GM21528 (cell line): ENCODE measurements at regions not wholly inside any gene's neighbourhood (a gene's known extent, or its start where the extent isn't known, plus 50 kb on each side); places are given as distances from the start of the nearest gene placed in this dataset.
"Not testable (repeated sequence)": the region's sequence is repeated elsewhere in the genome, so short reads cannot be mapped to it uniquely, and the experiment has no call there.

Experiments used
- ATAC-seq: cut with Tn5 transposase; IDR thresholded peaks from one replicate; pipeline ENCODE4 v1.9.1; 2021; ENCODE audit warnings: mild to moderate bottlenecking, moderate library complexity; ENCODE audit not compliant: unreplicated experiment, low FRiP score

DNA sequence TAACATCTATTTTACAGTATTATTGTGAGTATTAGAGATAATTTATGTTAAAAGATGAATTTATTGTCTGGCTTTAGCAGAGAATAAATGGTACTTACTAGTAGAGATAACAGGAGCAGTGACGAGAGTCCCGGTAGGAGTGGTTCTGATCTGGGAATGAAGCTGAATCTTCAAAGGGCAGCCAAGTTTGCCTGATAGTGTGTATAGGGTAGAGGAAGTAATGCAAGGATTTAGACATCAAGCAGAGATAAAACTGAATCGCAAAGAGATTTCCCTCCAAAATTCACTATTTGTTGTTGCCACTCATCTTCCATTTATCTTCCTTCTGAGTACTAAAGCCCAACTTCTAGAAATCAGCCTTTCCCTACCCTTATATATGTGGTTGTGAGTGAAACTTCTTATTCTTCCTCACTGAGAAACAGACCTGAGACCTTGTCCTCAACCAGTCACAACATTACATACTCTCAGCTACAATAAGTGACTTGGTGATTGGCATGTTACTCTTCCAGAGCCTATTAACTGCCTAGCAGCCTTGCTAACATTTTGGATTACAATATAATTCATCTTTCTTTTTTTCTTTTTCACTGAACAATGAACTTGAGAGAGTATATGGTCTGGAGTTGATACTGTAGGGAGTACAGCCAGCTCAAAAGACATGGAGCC lies 692.7 kb upstream of the ZNF385D start:
- no peak for ATAC-seq

DNA sequence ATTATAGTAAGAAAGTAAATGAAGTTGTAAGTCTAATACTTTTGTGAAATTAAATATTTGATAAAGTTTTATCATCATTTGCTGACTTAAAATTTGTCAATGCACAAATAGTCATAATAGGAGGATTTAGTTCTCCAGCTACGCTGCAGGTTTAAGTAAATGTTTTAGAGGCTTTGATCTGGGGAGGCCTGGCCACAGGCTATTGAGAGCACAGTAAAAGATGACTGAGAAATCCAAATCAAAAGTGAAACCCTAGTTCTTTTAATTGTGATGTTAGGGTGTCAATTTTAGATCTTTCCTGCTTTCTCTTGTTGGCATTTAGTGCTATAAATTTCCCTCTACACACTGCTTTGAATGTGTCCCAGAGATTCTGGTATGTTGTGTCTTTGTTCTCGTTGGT lies 694.3 kb upstream of the ZNF385D start:
- ATAC-seq = not testable (repeated sequence)

DNA sequence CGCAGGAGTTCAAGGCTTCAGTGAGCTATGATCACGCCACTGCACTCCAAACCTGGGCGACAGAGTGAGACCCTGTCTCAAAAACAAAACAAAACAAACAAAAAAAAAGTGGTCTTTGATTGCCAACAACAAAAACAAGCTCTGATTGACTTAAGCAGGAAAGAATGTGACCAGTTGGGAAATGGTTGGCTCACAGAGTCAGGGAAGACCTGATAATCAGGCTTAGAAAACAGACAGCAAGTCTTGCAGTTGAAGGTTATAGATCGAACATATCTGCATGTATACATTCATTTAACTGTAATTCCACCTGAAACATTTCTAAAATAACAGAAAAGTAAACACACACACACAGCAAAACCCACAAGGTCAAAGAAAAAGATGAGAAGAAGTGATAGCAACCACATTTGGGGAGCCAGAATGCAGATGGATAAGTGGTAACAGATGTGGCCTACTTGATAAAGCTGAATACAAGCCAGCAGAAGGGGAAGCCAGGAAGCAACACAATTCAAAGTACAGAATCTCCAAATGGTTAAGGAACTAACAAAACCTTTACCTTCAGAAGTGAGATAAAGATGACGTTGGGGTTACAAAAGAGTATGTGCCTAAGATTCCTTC lies 699.9 kb upstream of the ZNF385D start:
- no peak for ATAC-seq

DNA sequence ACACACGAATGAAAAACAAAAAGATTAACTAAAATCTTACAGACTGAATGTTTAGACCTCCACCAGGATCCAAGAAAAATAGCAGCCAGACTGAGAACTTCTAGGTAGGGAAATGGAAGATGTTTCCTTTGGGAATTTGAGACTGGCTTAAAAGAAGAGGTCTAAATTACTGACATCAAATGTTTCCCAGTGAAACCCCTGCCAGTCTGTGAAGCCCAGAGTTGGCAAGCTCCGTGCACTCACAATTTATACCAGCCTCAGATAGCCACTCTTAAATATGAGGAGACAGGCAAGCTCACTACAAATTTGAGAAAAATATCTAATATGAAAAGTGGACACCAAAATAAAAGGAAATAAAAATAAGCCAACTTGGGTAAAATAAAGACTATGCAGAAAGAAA lies 700.5 kb upstream of the ZNF385D start:
- ATAC-seq = no peak

DNA sequence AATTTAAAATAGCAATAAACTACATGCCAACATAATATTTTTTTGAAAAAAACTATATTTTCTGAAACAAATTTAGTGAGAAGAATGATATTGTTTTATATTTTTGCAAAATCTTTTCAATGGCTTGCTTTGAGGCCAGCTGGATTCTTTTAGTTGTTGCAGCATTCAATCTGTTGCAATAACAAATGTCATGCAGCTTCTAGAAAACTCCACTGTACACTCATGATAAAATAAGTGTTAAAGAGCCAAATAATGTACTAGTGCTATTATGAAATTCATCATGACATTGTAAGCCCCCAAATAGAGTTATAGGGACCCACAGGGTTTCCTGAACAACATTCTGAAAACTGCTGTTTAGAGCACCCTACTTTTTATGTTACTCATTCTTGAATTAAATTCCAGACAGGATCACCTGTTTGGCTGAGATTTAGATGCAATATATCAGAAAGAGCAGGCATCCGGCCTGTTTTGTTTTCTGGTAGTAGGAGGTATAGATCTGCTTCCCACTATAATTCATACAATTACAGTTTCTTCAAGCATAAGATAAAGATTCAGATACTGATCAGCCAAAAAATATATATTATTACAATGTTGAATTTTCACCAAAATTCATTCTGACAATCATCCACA lies 703.0 kb upstream of the ZNF385D start:
- ATAC-seq = no peak

DNA sequence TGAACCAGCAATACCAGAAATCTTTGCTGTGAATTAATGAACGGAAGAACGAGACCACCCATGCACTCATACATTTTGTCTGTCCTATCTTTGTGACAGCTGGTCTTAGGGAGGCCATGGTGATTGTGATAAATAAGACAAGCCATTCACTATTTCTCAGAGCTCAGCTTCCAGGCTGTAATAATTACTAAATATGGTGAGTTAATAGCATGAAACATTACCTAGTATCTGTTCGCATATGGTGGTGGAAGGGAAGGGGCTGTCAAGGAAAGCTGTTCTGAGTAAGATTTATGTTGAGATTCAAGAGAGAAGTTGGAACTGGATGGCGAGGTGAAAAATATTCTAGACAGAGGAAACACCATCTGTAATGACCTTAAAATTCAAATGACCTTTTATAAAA lies 719.0 kb upstream of the ZNF385D start:
- ATAC-seq = no peak

DNA sequence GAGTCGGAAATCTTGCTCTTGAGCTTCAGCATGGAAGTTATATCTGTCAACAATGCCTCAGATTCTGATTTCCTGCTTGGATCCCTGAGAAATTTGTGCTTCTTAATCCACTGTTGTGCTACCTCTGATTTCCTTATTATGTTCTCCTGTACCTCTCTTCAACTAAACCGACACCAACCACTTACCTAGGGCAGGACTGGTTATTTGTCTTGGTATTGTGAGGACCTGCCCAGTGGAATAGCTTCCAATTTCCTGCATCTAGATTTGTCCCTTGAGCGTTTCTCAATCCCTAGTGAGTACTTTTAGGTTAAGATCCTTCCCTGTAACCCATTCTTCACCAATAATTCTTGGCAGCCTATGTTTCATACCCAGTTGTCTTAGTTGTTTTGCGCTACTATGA lies 720.5 kb upstream of the ZNF385D start:
- ATAC-seq = no peak

DNA sequence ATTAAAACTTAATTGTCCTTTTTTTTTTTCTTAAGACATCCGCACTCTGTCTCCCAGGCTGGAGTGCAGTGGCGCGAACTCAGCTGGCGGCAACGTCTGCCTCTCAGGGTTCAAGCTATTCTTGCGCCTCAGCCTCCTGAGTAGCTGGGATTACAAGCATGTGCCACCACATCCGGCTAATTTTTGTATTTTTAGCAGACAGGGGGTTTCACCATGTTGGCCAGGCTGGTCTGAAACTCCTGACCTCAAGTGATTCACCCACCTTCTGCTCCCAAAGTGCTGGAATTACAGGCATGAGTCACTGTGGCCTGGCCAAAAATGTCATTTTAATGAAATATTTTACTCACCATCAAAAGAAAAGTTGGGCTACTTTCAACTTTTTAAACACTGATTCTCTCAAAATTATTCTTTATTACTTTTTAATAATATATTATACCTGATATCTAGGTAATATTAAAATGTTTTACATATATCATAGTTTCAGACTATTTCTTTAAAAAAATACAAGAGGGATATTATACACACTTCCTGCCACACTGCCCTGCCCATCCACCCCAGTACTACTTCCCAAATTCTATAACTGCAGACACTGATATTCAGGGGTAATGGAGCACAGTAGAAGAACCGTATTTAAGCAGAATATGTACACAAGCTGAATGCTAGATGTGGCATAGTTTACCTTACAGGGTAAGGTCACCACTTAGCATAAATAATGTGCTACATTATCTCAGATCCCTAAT lies 723.9 kb upstream of the ZNF385D start:
- no peak for ATAC-seq

DNA sequence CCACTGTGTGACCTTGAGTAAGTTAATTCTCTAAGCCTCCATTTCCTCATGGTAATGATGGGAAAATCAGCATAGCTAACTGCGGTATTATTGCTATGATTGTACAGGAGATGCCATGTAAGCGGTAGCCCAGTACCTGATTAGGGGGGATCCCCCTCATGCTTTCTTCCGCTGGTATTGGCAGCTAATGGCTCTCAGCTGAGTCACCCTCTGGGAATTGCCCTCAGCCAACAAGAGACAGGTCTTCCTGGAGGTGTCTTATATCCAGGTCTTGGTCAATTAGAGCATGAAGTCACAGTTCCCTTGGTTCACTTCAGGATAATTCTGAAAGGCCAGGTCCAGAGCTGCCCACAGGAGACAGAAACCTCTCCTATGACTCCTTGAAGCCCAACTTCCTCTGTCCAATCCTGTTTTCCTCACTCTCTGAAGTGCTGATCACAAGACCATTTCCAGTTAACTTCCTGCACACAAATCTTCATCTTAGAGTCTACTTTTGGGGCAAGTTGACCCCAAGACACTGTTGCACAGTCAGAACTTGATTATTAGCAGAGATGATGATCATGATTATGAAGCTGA lies 724.7 kb upstream of the ZNF385D start:
- ATAC-seq = no peak

DNA sequence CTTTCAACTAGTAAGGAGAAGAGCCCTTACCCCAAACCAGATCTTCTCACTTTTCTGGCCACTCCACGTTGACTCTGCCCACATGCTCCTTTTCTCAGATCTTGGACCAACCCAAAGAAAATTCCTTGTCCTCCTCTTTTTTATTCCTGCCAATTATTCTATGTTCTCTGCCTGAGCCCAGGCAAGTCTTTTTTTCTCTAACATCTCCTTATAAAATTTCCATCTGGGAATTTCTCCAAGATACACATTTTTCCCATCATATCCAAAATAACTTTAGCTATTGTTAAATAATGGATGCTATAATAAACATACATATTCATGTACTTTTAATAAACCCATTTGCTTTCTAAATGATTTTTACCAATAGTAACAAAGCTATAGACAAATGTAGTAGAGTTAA lies 726.0 kb upstream of the ZNF385D start:
- ATAC-seq = no peak

DNA sequence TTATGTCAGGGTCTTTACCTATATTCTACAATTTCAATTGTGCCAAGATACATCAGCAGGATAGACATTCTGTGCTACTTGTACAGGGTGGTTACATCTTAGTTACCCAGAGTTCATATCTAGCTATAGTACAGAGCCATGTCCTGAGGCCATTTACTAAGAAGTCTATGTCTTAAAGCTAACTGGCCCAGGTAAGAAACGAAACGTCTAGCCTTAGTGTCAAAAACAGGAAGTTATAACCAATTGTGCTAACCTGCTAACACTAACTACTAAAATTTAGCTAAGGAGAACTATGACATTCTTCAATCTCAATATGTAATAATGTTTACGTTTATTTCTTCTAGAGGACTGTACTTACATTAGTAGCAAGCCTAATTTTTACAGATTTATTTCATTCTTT lies 717.2 kb upstream of the UBE2E2 start:
- no peak for ATAC-seq

DNA sequence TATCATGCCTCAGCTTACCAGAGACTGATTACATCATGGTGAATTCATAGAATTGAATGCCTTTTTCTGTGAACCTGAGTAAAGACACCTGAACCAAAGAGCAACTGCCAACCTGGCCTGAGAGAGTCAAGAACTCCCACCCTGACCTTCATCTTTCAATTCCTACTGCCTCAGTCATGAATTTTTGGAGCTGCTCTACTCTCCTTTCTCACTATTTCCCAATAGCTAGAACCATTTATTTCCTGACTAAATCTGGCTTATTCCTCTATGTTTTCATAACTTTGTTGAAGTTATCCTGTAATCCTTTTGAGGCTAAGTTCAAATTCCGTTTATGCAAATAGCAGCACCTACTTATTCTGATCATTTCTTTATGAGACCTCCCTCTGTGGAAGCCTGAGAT lies 712.4 kb upstream of the UBE2E2 start:
- no peak for ATAC-seq

DNA sequence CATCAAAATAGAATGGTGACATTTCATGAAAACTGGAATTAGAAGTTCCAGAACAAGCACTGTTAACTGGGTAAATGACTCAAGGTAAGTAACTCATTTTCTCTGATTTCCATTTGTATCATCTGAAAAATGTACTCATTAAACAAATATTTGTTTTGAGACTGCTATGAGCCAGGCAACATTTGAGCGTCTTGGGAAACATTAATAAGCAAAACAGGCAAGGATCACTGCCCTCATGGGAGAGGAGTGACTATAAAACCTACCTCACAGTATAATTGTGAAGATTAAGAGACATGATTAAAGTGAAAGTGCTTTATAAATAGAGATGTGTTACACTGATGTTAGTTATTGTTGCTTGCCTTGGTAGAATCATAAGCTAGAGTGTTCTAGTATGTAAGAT lies 711.8 kb upstream of the UBE2E2 start:
- ATAC-seq = no peak

DNA sequence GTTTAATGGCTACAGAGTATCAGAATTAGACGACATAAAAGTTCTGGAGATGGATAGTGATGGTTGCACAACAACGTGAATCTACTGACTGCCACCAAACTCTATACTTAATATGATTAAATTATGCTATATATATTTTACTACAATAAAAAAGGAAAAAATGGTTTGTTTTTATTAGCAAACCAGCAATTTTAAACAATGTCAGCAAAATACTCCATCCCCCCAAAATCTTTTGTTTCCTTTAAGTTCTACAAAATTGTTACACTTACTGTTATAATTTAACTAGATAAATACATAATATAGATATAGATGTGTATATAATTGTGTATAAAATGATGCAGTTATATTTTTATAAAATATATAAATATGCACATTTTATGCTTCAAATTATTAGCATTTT lies 710.8 kb upstream of the UBE2E2 start:
- no peak for ATAC-seq

DNA sequence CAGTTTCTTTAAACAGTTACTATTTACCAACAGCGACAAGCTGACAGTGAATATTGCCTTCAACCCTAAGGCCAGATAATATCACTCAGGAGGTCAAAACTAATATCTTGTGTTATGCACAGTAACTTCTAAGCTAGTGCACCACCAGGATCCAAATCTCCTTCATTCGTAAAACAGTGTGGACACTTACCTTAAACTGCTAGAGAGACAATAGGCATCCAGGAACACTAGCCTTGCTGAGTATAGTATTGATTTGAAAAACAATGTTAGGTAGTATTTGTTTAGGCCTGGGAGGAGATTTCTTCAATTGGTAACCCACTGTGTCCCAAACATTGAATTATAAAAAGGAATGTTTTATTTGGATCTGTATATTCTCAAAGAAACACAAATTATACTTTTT lies 707.9 kb upstream of the UBE2E2 start:
- ATAC-seq = no peak

DNA sequence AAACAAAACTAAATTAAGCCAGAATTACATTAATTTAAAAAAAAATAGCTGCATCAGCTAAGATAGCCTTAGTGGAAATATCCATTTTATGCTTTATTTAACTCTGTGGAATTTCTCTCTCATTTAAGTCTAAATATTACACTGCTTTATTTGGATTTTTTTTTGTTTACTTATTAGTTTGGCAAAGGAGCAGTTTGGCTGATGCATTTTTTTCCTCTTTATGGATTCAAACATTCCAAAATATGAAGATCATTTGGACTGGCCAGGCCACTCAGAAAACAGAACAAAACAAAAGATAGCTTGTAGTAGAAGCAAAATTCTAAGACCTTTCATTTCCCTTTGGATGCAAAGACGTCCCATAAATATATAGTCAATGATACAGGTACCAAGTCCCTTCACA lies 707.3 kb upstream of the UBE2E2 start:
- no peak for ATAC-seq

DNA sequence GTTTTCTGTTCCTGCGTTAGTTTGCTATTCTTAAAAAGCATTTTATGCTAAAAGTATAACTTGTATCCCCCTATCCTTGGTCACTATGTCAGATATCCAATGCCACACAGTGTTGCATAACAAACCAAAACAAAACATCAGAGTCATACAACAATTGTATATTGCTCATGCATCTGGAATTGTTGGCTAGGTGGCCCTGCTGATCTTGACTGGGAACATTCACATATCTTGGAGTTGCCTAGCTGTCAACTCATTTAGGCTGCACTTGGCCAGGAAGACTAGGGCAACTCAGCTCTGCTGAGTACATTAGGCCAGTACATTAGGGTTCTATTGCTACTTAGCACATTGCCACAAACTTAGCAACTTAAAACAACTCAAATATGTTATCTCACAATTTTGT lies 706.5 kb upstream of the UBE2E2 start:
- no peak for ATAC-seq

DNA sequence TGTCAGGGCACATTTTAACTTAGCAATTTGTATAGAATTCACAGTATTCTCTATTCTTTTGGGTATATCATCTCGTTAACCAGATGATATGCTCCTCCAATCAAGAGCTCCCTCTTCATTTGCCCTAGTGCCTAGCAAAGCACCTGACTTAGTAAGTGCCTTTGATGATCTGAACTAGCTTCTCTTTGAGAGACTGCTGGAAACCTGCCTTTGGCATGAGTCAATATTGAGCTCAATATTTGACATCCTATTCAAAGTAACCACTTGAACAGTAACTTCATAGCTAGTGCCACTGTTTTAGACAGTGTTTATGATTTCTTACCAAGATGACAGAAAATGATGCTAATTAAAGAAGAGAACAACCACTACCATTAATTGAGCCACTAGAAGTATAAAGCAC lies 696.3 kb upstream of the UBE2E2 start:
- ATAC-seq = no peak

DNA sequence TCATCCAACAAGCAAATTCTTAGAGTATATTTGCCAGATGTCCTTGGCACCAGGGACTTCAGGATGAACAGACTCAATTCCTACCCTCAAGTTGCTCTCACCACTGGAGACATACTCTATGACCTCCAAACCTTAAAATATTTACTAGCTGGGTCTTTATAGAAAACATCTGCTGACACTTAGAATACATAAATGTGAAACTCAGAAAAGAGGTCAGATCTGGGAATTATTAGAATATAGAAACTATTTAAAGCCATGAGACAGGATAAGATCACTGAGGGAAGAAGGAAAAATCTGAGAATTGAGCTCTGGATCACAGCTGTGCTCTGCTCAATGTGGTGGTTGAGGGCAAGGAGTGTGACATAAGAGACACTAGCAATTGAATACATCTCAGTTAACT lies 695.4 kb upstream of the UBE2E2 start:
- ATAC-seq = no peak

DNA sequence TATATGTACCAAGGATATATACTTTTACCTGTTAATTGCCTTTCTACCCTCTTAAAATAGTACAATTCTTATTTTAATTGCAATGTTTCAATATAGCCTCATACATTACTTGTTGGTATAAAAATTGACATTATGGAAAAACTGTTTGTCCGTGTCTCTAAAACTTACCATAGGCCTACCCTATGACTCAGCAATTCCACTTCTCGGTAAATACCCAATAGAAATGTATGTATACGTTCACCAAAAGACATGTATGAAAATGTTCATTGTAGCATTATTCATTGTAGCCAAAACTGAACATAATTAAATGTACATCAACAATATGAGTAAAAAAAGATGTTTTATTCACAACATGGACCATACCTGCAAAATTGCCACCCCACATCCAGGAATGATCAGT lies 679.2 kb upstream of the UBE2E2 start:
- no peak for ATAC-seq

DNA sequence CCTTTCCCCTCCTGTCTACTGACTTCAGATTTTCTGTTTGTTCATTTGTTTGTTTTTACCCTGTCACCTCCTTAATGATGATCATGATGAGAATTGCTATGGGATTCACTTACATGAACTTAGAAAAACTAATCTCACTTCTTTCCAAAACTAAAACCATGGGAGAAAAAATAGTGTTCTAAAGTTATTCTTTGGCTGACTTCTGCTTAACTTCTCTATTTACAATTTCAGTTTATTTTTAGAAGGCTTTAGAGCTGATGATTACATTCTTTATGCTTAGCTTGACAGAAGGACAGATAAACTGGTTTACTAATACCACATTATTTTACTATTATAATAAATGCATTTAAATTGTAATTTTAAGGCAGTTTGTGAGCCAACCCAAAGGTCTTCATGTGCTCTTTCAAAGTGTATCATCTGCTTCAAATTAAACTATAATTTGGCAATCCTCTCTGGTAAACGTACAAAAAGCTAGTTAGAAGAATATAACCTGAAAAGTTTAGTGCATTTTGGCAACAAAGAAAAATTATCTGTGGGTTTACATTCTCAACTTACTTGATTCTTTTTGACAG lies 676.8 kb upstream of the UBE2E2 start:
- ATAC-seq = no peak
